Stimulated activated CD8-positive, alpha-beta memory T cell treated with anti-CD3 and anti-CD28 coated beads, Interleukin-7, amount 100 ng/mL, for 4 hours (primary cell): ENCODE measurements at regions not wholly inside any gene's neighbourhood (a gene's known extent, or its start where the extent isn't known, plus 50 kb on each side); places are given as distances from the start of the nearest gene placed in this dataset.

Experiments used
- DNase-seq, 2 donors: peaks; one replicate each; pipeline ENCODE4 v3.0.0-alpha.2; 2020; ENCODE audit warnings: low read depth in 2 of 2

DNA sequence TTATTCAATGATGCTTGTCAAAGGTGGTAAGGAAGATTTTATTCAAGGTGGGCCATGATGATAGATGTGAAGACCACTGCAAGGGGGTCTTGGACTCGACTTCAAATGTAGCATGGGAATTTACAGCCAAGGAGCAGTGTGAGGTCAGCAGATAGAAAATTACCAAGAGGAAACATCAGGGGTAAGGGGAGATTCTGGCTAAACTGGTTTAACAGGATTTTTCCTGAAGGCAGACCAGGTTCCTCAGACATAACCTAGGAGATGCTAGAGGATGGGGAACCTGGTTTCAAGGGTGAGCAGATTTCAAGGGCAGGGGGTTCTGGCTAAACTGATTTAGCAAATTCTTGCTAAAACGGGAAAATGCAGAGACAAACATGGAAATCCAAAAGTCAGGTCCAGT is 464.9 kb downstream of the TAFA4 start:
- DNase-seq = no peak

DNA sequence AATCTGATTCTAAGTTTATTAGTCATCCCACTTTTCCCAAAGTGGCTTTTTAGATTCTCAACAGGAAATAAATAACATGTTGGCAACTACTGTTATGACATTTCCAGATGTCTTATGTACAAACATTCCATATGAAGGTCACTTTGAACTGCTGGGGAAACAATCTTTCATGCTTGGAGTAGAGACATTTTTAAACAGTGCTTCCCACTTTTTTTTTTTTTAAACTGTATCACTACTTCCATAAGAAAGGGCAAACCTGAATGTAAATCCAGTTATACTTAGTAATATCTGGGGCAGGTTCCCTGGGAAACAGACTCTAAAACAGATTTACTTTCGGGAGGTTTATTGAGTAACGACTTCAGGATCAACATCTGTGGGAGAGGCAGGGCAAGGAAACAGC is 473.8 kb downstream of the TAFA4 start:
- no peak for DNase-seq

DNA sequence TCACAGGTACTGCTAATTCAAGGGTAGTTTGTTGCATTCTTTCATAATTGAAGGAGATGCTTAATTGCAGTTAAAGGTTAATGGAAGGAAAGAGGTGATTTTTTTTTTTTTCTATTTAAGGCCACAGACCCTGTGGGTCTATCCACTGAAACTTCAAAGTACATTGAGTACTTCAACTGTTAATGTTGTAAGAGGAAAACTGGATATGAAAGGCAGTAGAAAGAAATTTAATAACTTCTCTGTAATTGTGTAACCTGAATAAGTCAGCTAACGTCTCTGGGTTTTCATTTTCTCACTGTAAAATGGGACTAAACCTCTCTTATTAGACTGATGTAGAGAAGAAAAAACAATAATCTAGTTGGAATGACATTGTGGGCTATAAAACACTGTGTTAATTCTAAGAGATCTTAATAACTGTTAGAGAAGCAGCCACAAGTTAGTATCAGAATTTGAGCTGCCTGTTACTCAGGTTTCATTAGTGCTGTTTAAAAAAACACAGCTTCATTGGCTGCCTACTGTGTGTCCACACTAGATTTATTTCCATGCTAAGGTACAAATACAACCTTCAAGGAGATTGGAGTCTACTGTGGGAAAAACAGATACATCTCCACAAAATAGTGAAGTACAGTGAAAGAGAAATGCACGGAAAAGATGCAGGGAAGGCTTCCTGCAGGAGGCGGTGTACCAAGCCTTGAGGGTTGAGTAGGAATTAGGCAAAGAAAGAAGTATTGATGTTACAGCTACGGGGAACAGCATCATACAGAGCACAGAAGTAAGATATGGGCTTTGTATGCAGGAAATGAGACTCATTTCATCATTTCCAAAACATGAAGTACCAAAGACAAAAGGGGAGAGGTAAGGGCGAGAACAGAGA is 483.6 kb downstream of the TAFA4 start:
- no peak for DNase-seq

DNA sequence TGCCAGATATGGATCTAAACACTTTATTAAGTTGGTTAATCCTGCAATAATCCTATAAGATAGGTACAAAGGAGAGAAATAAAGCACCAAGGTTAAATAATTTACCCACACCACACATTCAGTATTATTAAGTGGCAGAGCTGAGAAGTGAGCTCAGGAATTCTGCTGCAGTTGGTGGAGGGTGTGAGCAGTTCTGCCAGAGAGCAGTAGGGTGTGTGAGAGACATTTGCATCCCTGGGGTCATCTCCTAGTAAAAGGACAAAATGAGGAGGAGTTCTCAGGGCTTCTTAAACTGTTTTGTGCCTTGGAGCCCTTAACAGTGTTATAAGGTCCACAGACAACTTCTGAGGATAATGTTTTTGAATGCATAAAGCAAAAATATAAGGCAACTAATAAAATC is 484.5 kb downstream of the TAFA4 start:
- DNase-seq = no peak

DNA sequence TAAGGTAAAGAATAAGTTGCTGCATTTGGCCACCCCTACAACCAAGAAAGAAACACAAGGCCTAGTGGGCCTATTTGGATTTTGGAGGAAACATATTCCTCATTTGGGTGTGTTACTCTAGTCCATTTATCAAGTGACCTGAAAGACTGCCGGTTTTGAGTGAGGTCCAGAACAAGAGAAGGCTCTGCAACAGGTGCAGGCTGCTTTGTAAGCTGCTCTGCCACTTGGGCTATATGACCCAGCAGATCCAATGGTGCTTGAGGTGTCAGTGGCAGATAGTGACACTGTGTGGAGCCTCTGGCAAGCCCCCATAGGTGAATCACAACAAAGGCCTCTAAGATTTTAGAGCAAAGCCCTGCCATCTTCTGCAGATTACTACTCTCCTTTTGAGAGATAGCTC is 491.3 kb downstream of the TAFA4 start:
- no peak for DNase-seq

DNA sequence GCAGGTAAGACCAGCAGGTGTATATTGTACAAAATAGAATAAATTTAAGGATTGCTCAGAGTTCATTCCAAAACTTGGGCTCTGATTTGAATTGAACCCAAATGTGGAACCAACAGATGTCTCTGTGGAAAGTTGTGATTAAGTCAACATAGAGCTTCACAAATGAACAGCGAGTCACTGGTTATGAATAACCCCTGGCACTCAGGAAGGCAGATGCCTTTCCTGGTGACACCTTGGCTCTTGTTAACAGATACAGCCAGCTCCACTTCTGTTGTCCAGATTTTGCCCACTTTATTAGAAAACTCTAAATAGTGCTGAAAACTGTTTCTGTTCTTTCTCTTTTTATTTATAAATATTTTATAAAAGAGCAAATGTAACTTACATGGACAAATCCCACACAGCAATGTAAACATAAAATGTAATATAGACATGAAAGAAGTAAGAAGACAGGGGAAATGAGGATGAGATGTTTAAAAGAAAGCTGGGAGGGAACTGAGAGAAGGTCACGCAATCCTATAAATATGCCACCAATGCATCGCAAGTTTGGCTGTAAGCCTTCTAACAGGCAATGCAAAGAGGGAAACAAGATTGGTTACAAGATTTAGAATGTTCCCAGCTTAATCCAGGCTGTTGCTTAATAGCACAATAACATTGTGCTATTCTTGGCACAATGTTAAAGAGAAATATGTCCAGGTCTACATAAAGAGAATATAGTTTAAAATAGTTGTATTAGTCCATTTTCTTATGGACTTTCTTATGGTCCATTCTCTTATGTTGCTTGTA is 495.5 kb downstream of the TAFA4 start:
- DNase-seq = no peak

DNA sequence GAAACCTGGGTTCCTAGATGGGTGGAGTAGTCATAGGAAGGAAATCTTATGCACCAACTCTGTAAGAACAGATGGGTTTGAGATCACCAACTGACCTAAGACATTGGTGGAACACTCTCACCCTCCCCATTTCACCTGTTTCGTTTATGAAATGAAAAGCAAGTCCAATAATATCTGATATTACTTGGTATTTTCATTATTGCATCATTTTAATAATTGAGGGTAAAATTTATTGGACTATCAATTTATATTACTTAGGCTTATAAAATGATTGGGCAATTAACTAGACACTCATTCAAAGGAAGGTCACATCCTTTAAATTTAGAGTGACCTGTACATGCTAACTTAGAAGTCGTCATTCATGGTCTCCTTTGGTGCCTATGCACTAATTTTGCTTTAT is 503.9 kb downstream of the TAFA4 start:
- DNase-seq = no peak

DNA sequence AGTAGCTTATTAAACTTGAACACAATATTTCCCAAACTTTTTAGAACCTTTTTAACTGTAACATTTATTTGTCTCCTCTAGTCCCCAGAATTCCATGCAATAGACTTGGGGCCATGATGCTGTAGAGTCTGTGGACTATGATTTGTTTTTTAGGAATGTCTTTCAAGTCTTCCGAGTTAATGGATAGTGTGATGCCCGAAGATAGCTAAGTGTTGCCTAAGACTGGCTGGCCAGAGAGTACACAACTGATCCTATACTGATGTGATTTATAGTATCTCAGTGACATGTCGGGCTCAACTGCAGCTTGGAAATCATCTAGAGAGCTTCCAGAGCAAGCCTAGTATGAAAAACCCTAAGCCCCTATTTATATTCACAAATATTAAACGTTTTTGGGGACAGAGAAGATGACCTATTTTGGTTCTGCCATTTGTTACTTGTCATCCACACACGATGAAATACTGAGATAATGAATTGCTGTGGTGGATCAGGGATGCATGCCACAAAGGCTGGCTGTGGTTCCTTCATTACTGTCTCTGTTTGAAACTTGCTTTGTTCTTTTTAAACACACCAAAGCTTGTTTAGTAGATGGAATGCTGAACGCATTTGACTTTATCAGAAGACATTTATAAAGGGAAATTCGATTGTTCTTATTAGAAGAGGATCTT is 507.4 kb downstream of the TAFA4 start:
- DNase-seq = no peak

DNA sequence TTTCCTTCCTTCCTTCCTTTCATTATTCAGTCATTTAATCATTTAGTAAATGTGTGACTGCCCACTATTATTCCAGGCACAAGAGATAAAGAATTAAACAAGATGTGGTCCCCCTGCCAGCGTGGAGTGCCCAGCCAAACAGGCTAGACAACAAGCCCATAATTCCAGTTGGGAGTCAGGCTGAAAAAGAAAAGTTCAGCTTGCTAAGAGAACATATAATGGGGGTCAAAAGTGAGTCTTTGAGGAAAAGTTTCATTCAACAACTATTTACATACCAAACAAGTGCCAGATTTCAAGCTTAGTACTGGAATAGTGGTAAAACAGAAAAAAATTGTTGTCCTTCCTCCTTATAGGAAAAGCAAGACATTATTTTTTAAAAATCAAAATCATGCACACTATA is 523.7 kb downstream of the TAFA4 start:
- no peak for DNase-seq

DNA sequence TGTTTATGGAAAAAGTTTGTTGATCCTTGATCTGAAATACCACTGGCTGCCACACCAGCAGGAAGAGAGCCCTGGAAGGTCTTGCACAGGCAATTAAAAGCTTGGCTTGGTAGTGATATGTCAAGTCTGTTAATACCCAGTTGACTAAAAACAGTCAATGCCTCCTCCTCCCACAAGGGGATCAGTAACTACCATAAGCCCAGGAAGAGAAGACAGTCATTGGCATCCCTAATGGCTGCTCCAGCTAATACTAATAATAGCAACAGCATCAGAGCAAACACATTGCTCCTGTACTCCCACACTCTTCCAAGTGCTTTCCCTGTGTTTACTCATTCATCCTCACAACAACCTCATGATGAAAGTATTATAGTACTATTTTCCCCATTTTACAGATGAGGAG is 528.6 kb downstream of the TAFA4 start:
- DNase-seq = no peak

DNA sequence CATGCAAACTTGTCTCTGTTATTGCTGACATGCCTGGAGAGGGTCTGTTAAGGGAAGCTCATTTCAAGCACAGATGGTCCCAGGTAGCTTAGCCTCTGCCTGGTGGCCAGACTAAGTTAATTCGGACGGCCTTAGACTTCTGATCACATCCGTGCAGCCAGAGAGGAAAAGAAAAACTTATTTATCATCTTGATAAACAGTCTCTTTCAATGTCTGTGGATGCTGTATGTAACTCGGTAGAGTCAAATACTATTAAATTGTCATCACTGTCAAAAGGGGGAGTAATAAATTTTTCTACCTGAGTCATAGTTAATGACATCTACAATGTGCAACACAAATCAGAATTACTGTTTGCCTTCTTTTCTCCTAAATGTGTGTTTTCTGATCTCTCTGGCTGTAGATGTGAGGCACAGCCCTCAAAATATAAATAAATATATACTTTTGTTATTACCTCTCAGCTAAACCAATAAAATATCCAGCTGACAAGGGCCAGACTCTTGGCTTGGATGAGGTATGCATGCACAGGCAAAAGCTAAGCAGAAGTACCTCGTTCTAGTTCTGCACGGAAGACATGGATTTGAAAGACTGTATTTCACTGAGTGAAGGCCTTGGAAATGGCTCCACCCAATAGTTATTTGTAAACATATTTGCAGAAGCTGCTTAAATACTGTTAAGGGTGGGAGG is 530.0 kb downstream of the TAFA4 start:
- no peak for DNase-seq

DNA sequence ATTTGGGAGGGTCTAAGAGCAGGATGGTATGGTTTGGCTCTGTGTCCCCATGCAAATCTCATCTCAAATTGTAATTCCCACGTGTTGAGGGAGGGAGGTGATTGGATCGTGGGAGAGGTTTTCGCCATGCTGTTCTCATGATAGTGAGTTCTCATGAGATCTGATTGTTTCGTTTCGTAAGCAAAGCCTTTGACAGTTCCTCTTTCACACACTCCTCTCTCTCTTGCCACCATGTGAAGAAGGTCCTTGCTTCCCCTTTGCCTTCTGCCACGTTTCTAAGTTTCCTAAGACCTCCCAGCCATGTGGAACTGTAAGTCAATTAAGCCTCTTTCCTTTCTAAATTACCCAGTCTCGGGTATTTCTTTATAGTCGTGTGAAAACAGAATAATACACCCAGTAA is 553.7 kb downstream of the TAFA4 start:
- no peak for DNase-seq

DNA sequence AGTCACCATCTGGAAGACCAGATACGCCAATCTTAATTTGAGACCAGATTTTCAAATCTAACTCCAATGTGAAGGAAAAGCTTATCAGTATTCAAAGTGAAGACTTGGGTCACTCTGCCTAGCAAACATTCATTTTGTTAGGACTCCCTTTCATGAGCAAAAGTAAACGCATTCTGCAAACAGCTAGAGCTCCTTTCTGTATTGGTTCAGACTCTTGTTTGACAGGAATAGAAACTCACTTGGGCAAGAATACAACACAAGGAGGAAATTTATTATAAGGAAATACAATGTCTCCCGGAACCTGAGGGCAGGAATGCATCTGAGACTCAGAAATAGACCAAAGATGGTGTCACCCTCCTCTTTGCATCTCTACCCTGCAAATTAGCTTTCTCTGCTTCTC is 558.6 kb downstream of the TAFA4 start:
- DNase-seq = no peak

DNA sequence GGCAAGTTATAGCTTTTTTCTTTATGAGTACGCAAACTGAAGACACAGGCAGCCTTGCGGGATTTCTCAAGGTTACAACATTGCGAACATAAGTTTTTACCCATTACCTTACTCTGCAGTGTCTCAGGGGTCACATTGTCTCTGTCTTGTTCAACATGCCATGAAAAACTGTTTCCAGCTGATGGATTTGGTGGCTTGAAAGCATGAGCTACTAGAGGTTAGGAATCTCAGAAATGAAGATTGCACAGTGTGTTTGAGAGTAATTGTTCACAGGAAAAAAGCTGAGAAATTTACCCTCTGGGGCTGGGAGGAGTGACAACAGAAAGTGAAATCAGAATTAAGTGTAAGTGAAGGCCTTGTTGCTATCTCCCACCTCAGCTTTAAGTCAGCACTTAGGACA is 568.6 kb downstream of the TAFA4 start:
- no peak for DNase-seq

DNA sequence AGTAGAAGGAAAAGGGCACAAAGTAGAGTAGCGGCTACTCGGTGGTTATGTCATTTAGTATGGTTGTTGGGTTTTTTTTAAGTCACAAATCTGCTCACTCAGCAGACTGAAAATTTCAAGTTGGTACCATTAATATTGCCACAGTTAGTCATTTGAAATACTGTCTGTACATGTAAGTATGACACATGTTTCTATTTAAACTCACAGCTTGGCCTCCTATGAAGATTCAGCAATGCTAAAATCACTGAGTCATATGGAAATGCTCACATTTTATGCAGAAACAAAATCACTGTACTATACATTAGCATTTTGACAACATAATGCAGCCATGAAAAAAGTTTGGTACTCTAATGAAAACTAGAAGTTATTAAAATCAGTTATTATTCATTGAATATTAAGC is 571.9 kb downstream of the TAFA4 start:
- DNase-seq = no peak

DNA sequence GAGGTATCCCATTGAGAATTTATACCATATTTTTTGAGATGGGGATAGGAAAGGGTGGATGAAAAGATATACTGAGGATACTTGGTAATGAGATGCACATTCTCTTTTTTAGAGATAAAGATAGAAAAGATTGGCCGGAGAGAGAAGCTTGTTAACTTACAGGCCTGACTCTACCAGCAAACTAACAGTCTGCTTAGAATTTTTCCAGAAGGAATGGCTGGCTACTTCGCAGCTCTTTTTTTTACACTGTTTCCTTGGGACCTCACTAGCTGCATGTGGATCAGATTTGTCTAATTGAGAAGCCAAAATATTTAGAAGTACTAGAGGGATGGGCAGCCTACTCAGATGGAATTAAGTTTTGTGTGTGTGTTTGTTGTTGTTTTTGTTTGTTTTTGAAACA is 586.6 kb downstream of the TAFA4 start:
- no peak for DNase-seq

DNA sequence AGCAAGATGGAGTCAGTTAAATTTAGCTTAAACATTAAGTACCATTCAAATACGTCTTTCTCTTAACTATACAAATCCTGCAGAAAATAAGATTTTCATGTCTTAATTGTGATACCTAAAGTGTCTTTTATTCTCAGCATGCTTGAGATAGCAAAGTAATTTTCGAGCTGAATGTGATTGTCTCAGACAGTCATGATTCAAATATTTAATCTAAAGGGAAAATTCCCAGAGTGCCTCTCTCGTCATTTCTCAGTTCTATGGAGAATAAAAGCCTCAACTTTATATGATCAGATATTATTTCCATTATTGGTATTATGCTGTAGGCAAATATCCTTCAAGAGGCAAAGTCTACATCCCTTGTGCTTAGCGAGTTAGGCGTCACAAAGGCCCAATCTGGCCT is 589.9 kb downstream of the TAFA4 start:
- no peak for DNase-seq

DNA sequence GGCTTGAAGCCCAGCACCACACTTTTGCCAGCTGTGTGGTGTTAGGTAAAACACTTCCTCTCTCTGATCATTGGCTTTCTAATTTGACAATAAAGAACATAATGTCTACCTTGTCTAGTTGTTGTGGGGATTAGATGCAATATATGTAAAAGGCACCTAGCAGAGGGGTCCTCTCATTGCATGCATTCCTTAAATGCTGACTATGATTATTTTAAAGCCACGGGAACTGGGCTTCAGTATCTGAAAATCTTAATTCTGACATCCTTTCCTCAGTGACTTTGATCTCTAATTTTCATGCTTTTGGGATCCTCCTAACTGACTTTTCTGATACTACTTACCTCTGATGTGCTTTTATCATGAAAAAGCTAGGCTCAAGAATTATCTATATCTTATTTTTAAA is 596.3 kb downstream of the TAFA4 start:
- DNase-seq = no peak

DNA sequence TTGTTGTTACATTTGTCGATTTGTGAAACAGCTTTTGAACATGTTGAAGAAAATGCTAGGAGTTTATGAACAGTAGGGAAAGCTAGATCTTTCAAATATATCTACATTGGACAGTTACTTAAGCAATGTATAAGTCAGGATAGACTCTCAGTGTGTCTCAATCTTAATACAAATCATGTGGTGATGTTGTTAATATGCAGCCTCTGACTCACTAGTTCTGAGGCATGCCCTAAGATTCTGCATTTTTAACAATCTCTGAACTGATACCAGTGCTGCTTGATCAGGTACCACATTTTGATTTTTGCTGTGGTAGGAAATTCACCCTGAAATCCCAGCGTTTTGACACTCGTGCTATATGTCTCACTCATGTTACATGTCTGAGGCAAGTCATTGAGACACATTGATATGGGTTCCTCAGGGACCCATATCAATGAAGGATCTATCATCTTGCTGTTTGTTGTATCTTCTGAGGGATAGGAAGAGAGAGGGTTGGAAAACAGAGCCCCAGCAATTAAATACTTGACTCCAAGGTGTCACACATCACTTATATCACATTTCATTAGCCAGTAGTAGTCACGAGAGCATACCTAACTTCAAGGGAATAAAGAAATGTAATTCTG is 597.9 kb downstream of the TAFA4 start:
- DNase-seq = no peak

DNA sequence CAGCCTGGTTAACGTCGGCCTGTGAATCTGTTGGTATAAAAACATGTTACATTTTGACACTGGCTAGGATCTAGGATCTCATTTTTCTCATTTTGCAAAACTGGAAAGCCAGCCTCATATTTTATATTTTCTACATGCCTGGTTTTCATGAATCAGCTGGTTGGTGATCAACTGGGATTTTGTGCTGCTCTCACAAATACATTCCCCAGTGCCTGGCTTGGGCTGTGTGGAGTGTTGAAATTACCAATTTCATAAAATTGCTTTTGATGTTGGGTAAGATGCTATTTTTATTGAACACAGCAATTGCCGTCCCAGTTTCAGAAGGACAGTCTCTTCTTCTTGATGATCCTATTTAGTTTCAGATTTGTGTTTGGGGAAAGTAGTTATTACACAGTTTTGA is 604.3 kb downstream of the TAFA4 start:
- no peak for DNase-seq

DNA sequence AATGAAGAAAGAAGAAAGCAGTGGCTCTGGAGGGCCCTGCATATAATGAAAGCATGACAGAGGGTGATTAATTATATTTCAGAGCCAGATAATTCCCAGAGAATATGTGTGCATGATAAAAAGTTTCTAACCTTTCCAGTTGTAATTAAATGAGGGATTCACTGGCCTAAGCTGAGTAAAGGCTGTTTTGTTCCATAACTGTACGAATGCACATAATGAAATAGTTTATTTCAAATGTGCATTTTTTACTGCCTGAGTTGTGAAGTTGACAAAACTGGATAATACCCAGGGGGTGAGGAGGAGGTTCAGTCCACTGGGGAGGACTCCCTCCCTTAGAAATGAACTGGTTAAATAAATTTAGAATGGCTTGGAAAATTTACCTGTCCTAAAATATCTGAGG is 616.4 kb downstream of the TAFA4 start:
- DNase-seq = no peak

DNA sequence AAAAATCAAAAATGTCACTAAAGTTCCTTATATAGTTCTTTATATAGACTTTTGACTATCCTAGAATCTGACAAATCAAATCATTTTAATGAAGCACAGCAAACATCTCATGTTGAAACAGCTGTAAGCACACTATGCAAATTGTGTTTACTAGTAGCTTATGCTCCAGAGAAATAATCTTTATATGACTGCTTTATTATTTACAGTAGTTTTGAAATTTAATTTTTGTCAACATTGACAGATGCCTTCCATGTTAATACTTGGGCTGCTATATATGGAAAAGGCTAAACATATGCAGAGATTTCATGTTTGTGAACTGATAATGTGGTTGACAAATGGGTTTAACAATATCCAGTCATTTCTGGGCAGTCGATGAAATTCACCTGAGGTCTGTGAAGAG is 616.8 kb downstream of the TAFA4 start:
- DNase-seq = no peak
